Mesendoderm (in vitro differentiated cells): ENCODE measurements at regions not wholly inside any gene's neighbourhood (a gene's known extent, or its start where the extent isn't known, plus 50 kb on each side); places are given as distances from the start of the nearest gene placed in this dataset.
A peak's percentile ranks its signal among the peaks of the same experiment; 100 is the strongest.

Source experiments
- DNase-seq: peaks from one replicate; pipeline ENCODE4 v3.0.0; 2013
- H2AK5ac ChIP-seq: 2 replicates; pipeline ENCODE4 v1.6.1; 2013; ENCODE audit warnings: low read length, inconsistent platforms
- H2BK120ac ChIP-seq: 2 replicates; pipeline ENCODE4 v1.6.1; 2013; ENCODE audit warnings: low read depth, mild to moderate bottlenecking, low read length, moderate library complexity, mixed read lengths
- H2BK15ac ChIP-seq: replicated peaks from 2 replicates; pipeline ENCODE4 v1.6.1; 2013; ENCODE audit warnings: low read depth, mild to moderate bottlenecking, moderate library complexity
- H2BK5ac ChIP-seq: 2 replicates; pipeline ENCODE4 v1.6.1; 2013; ENCODE audit warnings: low read length, inconsistent platforms
- H3K18ac ChIP-seq: 2 replicates; pipeline ENCODE4 v1.6.1; 2013; ENCODE audit warnings: mild to moderate bottlenecking, low read length, mixed read lengths
- H3K23ac ChIP-seq: one replicate; pipeline ENCODE4 v1.6.1; 2013; ENCODE audit warnings: low read length
- H3K27ac ChIP-seq: 2 replicates; pipeline ENCODE4 v1.5.1; 2013; ENCODE audit warnings: low read depth, mild to moderate bottlenecking, inconsistent platforms, low read length, moderate library complexity
- H3K27me3 ChIP-seq: 2 replicates; pipeline ENCODE4 v1.6.1; 2013; ENCODE audit warnings: low read length, control low read depth, mild to moderate bottlenecking, inconsistent platforms; ENCODE audit not compliant: insufficient read depth, poor library complexity
- H3K36me3 ChIP-seq: 2 replicates; pipeline ENCODE4 v1.6.1; 2013; ENCODE audit warnings: low read length, inconsistent platforms; ENCODE audit not compliant: control insufficient read depth, insufficient read depth
- H3K4ac ChIP-seq: one replicate; pipeline ENCODE4 v1.6.1; 2013; ENCODE audit warnings: low read depth, mild to moderate bottlenecking, low read length, moderate library complexity
- H3K4me1 ChIP-seq: 2 replicates; pipeline ENCODE4 v1.6.1; 2013; ENCODE audit warnings: low read depth, low read length, inconsistent platforms; ENCODE audit not compliant: control insufficient read depth
- H3K4me2 ChIP-seq: 2 replicates; pipeline ENCODE4 v1.6.1; 2013; ENCODE audit warnings: low read length
- H3K4me3 ChIP-seq: 2 replicates; pipeline ENCODE4 v1.5.1; 2013; ENCODE audit warnings: mild to moderate bottlenecking, low read length
- H3K56ac ChIP-seq: one replicate; pipeline ENCODE4 v1.6.1; 2013; ENCODE audit warnings: low read length
- H3K79me1 ChIP-seq: 2 replicates; pipeline ENCODE4 v1.6.1; 2013; ENCODE audit warnings: low read length, inconsistent platforms
- H3K79me2 ChIP-seq: 2 replicates; pipeline ENCODE4 v1.6.1; 2013; ENCODE audit warnings: mild to moderate bottlenecking, low read length; ENCODE audit not compliant: control insufficient read depth, insufficient read depth
- H3K9ac ChIP-seq: 2 replicates; pipeline ENCODE4 v1.6.1; 2013; ENCODE audit warnings: low read length, inconsistent platforms
- H4K5ac ChIP-seq: one replicate; pipeline ENCODE4 v1.6.1; 2013; ENCODE audit warnings: low read length
- H4K8ac ChIP-seq: one replicate; pipeline ENCODE4 v1.6.1; 2013; ENCODE audit warnings: low read depth, mild to moderate bottlenecking, control low read depth, low read length, moderate library complexity
- WGBS: extraction: QIAGEN DNeasy Blood & Tissue Kit; methylation state at CpG from one replicate; pipeline ENCODE4 v1.1.7; 2013; ENCODE audit warnings: low lambda C conversion rate, missing lambda C conversion rate; ENCODE audit not compliant: insufficient coverage; ENCODE audit errors: extremely low coverage; 5-methylcytosine and 5-hydroxymethylcytosine counted together

GRCh38 chr18:78655921-78656320 is 323.7 kb upstream of the SALL3 start:
- Histone ChIP-seq H4K5ac (no peak overlapping the region), H2BK120ac (no peak overlapping the region), H3K27ac (no peak overlapping the region), H3K4ac (no peak overlapping the region), H3K9ac (no peak overlapping the region), H3K4me1 (no peaks in the 10 kb centered on the region), H3K56ac (no peak overlapping the region), H3K79me2 (no peaks in the 10 kb centered on the region), H3K27me3 (no peaks in the 10 kb centered on the region), H3K18ac (no peak overlapping the region), H3K36me3 (no peaks in the 10 kb centered on the region), H3K4me3 (no peak overlapping the region), H2AK5ac (no peak overlapping the region), H2BK5ac (no peak overlapping the region), H3K79me1 (no peaks in the 10 kb centered on the region), H3K23ac (no peak overlapping the region), H4K8ac (no peak overlapping the region), H3K4me2 (no peak overlapping the region), H2BK15ac (no peak overlapping the region)
- WGBS = no CpG with 5 or more reads among the region's 8 CpGs
- DNase-seq = no peak

- no peak overlapping the region for H2AK5ac ChIP-seq
- WGBS = no CpG with 5 or more reads among the region's 21 CpGs
- no peak overlapping the region for H4K5ac ChIP-seq
- no peak overlapping the region for H3K4me2 ChIP-seq
- no peaks in the 10 kb centered on the region for H3K4me1 ChIP-seq
- H3K27ac ChIP-seq = no peak overlapping the region
- no peak for DNase-seq
- no peaks in the 10 kb centered on the region for H3K27me3 ChIP-seq
- no peaks in the 10 kb centered on the region for H3K79me1 ChIP-seq
- no peaks in the 10 kb centered on the region for H3K36me3 ChIP-seq
- no peak overlapping the region for H3K18ac ChIP-seq
- no peak overlapping the region for H2BK120ac ChIP-seq
- H3K56ac ChIP-seq = no peak overlapping the region
- no peak overlapping the region for H3K23ac ChIP-seq
- no peak overlapping the region for H3K4ac ChIP-seq
- H2BK5ac ChIP-seq = no peak overlapping the region
- H4K8ac ChIP-seq = no peak overlapping the region
- no peaks in the 10 kb centered on the region for H3K79me2 ChIP-seq
- H3K4me3 ChIP-seq = no peak overlapping the region
- no peak overlapping the region for H2BK15ac ChIP-seq
- no peak overlapping the region for H3K9ac ChIP-seq
Measured at GRCh38 chr18:78656346-78656925, 323.2 kb upstream of the SALL3 start.

GRCh38 chr18:78658531-78658930 is 321.1 kb upstream of the SALL3 start:
- no peak overlapping the region for H3K4ac ChIP-seq
- no peak overlapping the region for H4K8ac ChIP-seq
- no peak overlapping the region for H2BK120ac ChIP-seq
- H4K5ac ChIP-seq = no peak overlapping the region
- H3K9ac ChIP-seq = no peak overlapping the region
- no peak for DNase-seq
- no peak overlapping the region for H2BK5ac ChIP-seq
- H3K4me1 ChIP-seq = no peaks in the 10 kb centered on the region
- H3K79me2 ChIP-seq = no peaks in the 10 kb centered on the region
- H2AK5ac ChIP-seq = no peak overlapping the region
- no peak overlapping the region for H2BK15ac ChIP-seq
- no CpG with 5 or more reads among the region's 8 CpGs for WGBS
- no peak overlapping the region for H3K4me2 ChIP-seq
- H3K27ac ChIP-seq = no peak overlapping the region
- H3K79me1 ChIP-seq = no peaks in the 10 kb centered on the region
- H3K56ac ChIP-seq = no peak overlapping the region
- no peak overlapping the region for H3K4me3 ChIP-seq
- H3K18ac ChIP-seq = no peak overlapping the region
- no peaks in the 10 kb centered on the region for H3K27me3 ChIP-seq
- H3K36me3 ChIP-seq = no peaks in the 10 kb centered on the region
- no peak overlapping the region for H3K23ac ChIP-seq

GRCh38 chr18:78659057-78659456 is 320.6 kb upstream of the SALL3 start:
- no peak overlapping the region for H3K9ac ChIP-seq
- no peak for DNase-seq
- H3K56ac ChIP-seq = no peak overlapping the region
- no peaks in the 10 kb centered on the region for H3K36me3 ChIP-seq
- WGBS = no CpG with 5 or more reads among the region's 14 CpGs
- H2BK15ac ChIP-seq = no peak overlapping the region
- H3K27ac ChIP-seq = no peak overlapping the region
- no peaks in the 10 kb centered on the region for H3K79me1 ChIP-seq
- no peak overlapping the region for H2AK5ac ChIP-seq
- H4K8ac ChIP-seq = no peak overlapping the region
- no peak overlapping the region for H3K4ac ChIP-seq
- H3K79me2 ChIP-seq = no peaks in the 10 kb centered on the region
- H3K23ac ChIP-seq = no peak overlapping the region
- H3K18ac ChIP-seq = no peak overlapping the region
- no peaks in the 10 kb centered on the region for H3K27me3 ChIP-seq
- no peak overlapping the region for H4K5ac ChIP-seq
- H3K4me3 ChIP-seq = no peak overlapping the region
- no peak overlapping the region for H3K4me2 ChIP-seq
- no peak overlapping the region for H2BK5ac ChIP-seq
- no peak overlapping the region for H2BK120ac ChIP-seq
- no peaks in the 10 kb centered on the region for H3K4me1 ChIP-seq

GRCh38 chr18:78659748-78660147 is 319.9 kb upstream of the SALL3 start:
- no peak overlapping the region for H3K18ac ChIP-seq
- H3K27me3 ChIP-seq = no peaks in the 10 kb centered on the region
- peak; percentile 39 for DNase-seq
- no peak overlapping the region for H3K27ac ChIP-seq
- H3K9ac ChIP-seq = no peak overlapping the region
- H2BK120ac ChIP-seq = no peak overlapping the region
- H2BK5ac ChIP-seq = no peak overlapping the region
- H3K79me2 ChIP-seq = no peaks in the 10 kb centered on the region
- no peak overlapping the region for H3K4ac ChIP-seq
- no peak overlapping the region for H4K5ac ChIP-seq
- H3K36me3 ChIP-seq = no peaks in the 10 kb centered on the region
- no peaks in the 10 kb centered on the region for H3K79me1 ChIP-seq
- no peaks in the 10 kb centered on the region for H3K4me1 ChIP-seq
- H4K8ac ChIP-seq = no peak overlapping the region
- H2BK15ac ChIP-seq = no peak overlapping the region
- H3K4me2 ChIP-seq = no peak overlapping the region
- WGBS = no CpG with 5 or more reads among the region's 16 CpGs
- no peak overlapping the region for H3K4me3 ChIP-seq
- H2AK5ac ChIP-seq = no peak overlapping the region
- no peak overlapping the region for H3K23ac ChIP-seq
- H3K56ac ChIP-seq = no peak overlapping the region

GRCh38 chr18:78660311-78660710 is 319.3 kb upstream of the SALL3 start:
- WGBS = no CpG with 5 or more reads among the region's 10 CpGs
- H2BK5ac ChIP-seq = no peak overlapping the region

More at GRCh38 chr18:78660311-78660710, 319.3 kb upstream of the SALL3 start:
- Histone ChIP-seq H3K18ac (no peak overlapping the region), H3K4me2 (no peak overlapping the region), H2BK120ac (no peak overlapping the region), H3K4me3 (no peak overlapping the region), H4K8ac (no peak overlapping the region), H3K36me3 (no peaks in the 10 kb centered on the region), H3K79me2 (no peaks in the 10 kb centered on the region), H3K4me1 (no peaks in the 10 kb centered on the region), H2AK5ac (no peak overlapping the region), H4K5ac (no peak overlapping the region), H3K27me3 (no peaks in the 10 kb centered on the region), H3K23ac (no peak overlapping the region), H3K56ac (no peak overlapping the region), H3K27ac (no peak overlapping the region), H3K9ac (no peak overlapping the region), H2BK15ac (no peak overlapping the region), H3K79me1 (no peaks in the 10 kb centered on the region), H3K4ac (no peak overlapping the region)
- DNase-seq = no peak
